A673 (cell line): ENCODE measurements at regions not wholly inside any gene's neighbourhood (a gene's known extent, or its start where the extent isn't known, plus 50 kb on each side); places are given as distances from the start of the nearest gene placed in this dataset.

ENCODE experiments used
- BruUV-seq: library from RNA; stranded (reverse); fragments of 400-500 nt; replicated peaks from 2 replicates; lab custom pipeline; 2021; lab: Mats Ljungman, UMichigan
- CTCF ChIA-PET: fragments of 300-600 bp; sonication (Branson Sonifier 250); formaldehyde crosslinking; loops from one replicate; lab custom pipeline; 2022; ENCODE audit warnings: antibody characterized with exemption; lab: Charles Lee
- POLR2A ChIA-PET: fragments of 300-600 bp; sonication (Branson Sonifier 250); formaldehyde crosslinking; loops from one replicate; lab custom pipeline; 2022; ENCODE audit warnings: antibody characterized with exemption; ENCODE audit not compliant: low non-redundant PET; lab: Charles Lee
- DNase-seq: peaks from one replicate; pipeline ENCODE4 v3.0.0-alpha.2; 2015; ENCODE audit warnings: low spot score
- H3K27ac ChIP-seq: fragments of 200-600 bp; sonication (generic); 2 replicates; pipeline ENCODE4 v1.5.1; 2016; ENCODE audit warnings: mixed run types, low read depth, mild to moderate bottlenecking, mixed read lengths, antibody characterized with exemption, low read length; ENCODE audit not compliant: poor library complexity, severe bottlenecking
- H3K27me3 ChIP-seq: fragments of 200-600 bp; sonication (generic); replicated peaks from 2 replicates; pipeline ENCODE4 v1.6.1; 2017; ENCODE audit warnings: mixed run types, low read depth, mild to moderate bottlenecking, mixed read lengths, antibody characterized with exemption, low read length; ENCODE audit not compliant: insufficient read depth, poor library complexity
- H3K36me3 ChIP-seq: fragments of 200-600 bp; sonication (generic); 2 replicates; pipeline ENCODE4 v1.6.1; 2016; ENCODE audit warnings: mixed run types, mild to moderate bottlenecking, mixed read lengths, antibody characterized with exemption, low read length; ENCODE audit not compliant: insufficient read depth, poor library complexity, severe bottlenecking
- H3K4me1 ChIP-seq: fragments of 200-600 bp; sonication (generic); 2 replicates; pipeline ENCODE4 v1.6.1; 2017; ENCODE audit warnings: mixed run types, mild to moderate bottlenecking, mixed read lengths, antibody characterized with exemption, low read length; ENCODE audit not compliant: insufficient read depth, poor library complexity, severe bottlenecking
- H3K4me3 ChIP-seq: fragments of 200-600 bp; sonication (generic); 2 replicates; pipeline ENCODE4 v1.5.1; 2016; ENCODE audit warnings: low read depth, mixed run types, mild to moderate bottlenecking, mixed read lengths, low read length; ENCODE audit not compliant: poor library complexity, severe bottlenecking
- H3K9me3 ChIP-seq: fragments of 200-600 bp; sonication (generic); 2 replicates; pipeline ENCODE4 v1.6.1; 2016; ENCODE audit warnings: mixed run types, low read depth, mild to moderate bottlenecking, mixed read lengths, antibody characterized with exemption, low read length; ENCODE audit not compliant: poor library complexity, severe bottlenecking
- EZH2 ChIP-seq: fragments of 200-600 bp; sonication (generic); IDR thresholded peaks from 2 replicates; pipeline ENCODE4 v1.6.1; 2017; ENCODE audit warnings: borderline replicate concordance, low read depth, mild to moderate bottlenecking, mixed read lengths, antibody characterized with exemption, low read length; ENCODE audit not compliant: poor library complexity, severe bottlenecking
- intact Hi-C: fragments of 100-400 bp; cut with micrococcal nuclease; formaldehyde crosslinking; loops from one replicate; pipeline ENCODE4 v1.10.0; 2022; ENCODE audit not compliant: unreplicated experiment
- TF ChIP-seq, protein P1 (sequence below): fragments of 300-800, 200-600 bp; sonication (generic); conservative IDR thresholded peaks from 2 replicates; pipeline ENCODE4 v1.5.1; 2017; ENCODE audit warnings: low read depth, mild to moderate bottlenecking, antibody characterized with exemption, low read length, moderate library complexity, mixed read lengths

DNA sequence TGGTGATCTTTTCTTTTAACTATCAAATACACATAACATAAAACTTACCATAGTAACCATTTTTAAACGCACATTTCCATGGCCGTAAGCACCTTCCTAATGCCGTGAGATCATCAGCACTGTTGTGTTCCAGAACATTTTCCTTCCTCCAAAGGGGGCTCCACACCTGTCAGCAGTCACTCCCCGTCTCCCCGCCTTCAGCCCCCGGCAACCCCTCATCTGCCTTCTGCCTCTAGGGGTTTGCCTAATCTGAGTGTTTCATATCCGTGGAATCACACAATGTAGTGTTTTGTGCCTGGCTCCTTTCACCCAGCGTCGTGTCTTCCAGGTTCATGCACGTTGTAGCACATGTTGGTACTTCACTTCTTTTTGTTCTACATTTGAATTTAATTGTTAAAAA lies 350.1 kb upstream of the TNRC6C start:
- Histone ChIP-seq H3K36me3 (no peaks in the 10 kb centered on the region), H3K27ac (no peak overlapping the region), H3K9me3 (no peaks in the 10 kb centered on the region), H3K4me3 (no peak overlapping the region), H3K27me3 (peaks cover 4% of the 10 kb centered on the region), H3K4me1 (no peaks in the 10 kb centered on the region)
- CTCF ChIA-PET, result no interaction called here
- no peak for TF ChIP-seq EZH2
- TF ChIP-seq, protein P1, sequence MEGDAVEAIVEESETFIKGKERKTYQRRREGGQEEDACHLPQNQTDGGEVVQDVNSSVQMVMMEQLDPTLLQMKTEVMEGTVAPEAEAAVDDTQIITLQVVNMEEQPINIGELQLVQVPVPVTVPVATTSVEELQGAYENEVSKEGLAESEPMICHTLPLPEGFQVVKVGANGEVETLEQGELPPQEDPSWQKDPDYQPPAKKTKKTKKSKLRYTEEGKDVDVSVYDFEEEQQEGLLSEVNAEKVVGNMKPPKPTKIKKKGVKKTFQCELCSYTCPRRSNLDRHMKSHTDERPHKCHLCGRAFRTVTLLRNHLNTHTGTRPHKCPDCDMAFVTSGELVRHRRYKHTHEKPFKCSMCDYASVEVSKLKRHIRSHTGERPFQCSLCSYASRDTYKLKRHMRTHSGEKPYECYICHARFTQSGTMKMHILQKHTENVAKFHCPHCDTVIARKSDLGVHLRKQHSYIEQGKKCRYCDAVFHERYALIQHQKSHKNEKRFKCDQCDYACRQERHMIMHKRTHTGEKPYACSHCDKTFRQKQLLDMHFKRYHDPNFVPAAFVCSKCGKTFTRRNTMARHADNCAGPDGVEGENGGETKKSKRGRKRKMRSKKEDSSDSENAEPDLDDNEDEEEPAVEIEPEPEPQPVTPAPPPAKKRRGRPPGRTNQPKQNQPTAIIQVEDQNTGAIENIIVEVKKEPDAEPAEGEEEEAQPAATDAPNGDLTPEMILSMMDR, result no peak
- BruUV-seq, result no TSS peak
- DNase-seq, result no peak
- intact Hi-C loops, result no loop called here
- POLR2A ChIA-PET, result no interaction called here

DNA sequence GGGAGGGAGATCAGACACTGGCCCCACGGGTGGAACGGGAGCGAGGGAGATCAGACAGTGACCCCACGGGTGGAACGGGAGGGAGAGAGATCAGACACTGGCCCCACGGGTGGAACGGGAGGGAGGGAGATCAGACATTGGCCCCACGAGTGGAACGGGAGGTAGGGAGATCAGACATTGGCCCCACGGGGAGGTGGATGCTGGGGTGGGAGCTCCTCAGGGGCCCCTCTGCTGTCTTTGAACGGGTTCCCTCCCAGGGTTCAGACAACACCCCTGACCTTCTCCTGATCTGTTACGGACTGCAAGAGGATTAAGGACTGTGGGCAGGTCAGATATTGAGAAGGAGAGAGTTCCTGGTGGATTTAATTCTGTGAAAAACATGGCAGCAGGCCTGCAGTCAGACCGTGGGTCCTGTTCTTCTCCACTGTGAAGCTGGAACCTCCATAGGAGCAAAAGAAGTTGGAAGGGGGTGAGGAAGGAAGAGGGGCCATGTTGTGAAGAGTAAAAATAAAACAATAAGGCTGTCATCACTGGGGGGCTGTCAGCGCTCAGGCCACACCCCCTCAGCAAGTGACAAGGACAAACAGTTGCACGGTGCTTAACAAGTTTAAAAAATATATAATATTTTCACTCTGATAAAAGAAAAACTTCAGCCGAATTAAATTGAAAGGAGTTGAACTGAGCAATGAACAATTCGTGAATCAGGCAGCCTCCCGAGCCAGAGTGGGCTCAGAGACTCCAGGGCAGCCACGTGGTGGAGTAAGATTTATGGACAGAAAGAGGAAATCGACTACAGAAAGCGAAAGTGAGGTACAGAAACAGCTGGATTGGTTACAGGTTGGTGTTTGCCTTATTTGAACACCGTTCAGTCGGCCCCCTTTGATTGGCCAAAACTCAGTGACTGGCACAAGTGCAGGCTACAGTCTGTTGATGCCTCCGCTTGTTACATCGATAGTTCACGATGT lies 348.7 kb upstream of the TNRC6C start:
- ChIA-PET POLR2A (no interaction called here), CTCF (no interaction called here)
- Histone ChIP-seq H3K4me1 (no peaks in the 10 kb centered on the region), H3K9me3 (no peaks in the 10 kb centered on the region), H3K4me3 (no peak overlapping the region), H3K27ac (no peak overlapping the region), H3K27me3 (peaks cover 8% of the 10 kb centered on the region), H3K36me3 (no peaks in the 10 kb centered on the region)
- TF ChIP-seq, protein P1, result no peak
- no peak for TF ChIP-seq EZH2
- BruUV-seq, result no TSS peak
- intact Hi-C loops, result no loop called here
- DNase-seq, result no peak

DNA sequence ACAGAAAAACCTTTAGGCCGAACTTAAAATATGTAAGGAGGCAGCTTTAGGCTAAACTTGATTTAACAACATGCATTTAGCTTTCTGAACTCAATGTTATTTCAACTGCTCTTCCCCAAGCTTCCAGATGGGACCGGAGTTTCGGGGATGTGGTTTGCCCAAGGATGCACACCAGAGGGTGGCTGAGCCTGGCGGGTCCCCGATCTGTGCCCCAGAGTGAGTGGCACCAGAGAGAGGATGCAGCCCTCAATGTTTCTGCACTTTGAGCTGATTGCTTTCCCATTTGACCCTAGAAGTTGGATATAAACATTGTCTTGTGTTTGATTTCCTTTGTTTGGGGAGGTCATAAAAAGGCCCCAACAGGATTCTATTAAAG lies 348.0 kb upstream of the TNRC6C start:
- intact Hi-C loops, result no loop called here
- POLR2A ChIA-PET, result no interaction called here
- no TSS peak for BruUV-seq
- Histone ChIP-seq H3K27me3 (peaks cover 8% of the 10 kb centered on the region), H3K9me3 (no peaks in the 10 kb centered on the region), H3K4me3 (no peak overlapping the region), H3K4me1 (no peaks in the 10 kb centered on the region), H3K27ac (no peak overlapping the region), H3K36me3 (no peaks in the 10 kb centered on the region)
- no peak for DNase-seq
- TF ChIP-seq, protein P1, result no peak
- TF ChIP-seq EZH2, result no peak
- CTCF ChIA-PET, result no interaction called here
